ENCODE measurements at regions not wholly inside any gene's neighbourhood (a gene's known extent, or its start where the extent isn't known, plus 50 kb on each side); places are given as distances from the start of the nearest gene placed in this dataset.

DNA sequence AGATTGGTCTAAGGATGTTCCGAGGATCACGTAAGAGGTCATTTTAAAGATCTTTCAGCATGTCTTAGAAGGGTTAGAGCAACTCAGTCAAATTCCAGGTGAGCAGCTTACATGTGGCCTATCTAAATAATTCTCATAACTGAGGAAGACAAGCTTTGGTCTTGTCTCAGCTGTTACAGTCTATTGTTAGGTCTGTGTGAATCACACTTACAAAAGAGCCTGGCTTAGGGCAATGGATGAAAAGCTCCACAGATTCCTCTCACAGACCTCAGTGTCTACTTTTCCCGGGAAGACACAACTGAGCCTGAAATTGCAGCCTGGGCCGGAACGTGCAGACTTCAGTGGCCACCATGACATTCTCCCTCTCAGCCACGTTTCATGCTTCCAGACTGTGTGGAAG lies 173.1 kb downstream of the INHBA start:
- Histone ChIP-seq H3K9me3 (ENCODE audit: control insufficient read depth, low read depth, low read length) (no peaks in the 10 kb centered on the region), H3T11ph (ENCODE audit: low read length) (no peak overlapping the region), H3K27me3 (ENCODE audit: insufficient read depth, low read length) (no peaks in the 10 kb centered on the region), H2BK5ac (ENCODE audit: insufficient read length, low read length) (no peak overlapping the region), H3K79me1 (ENCODE audit: insufficient read depth, low read depth, low read length, poor library complexity, severe bottlenecking) (no peaks in the 10 kb centered on the region), H3K27ac (ENCODE audit: insufficient read length, low read depth, low read length) (no peak overlapping the region), H3K14ac (ENCODE audit: insufficient read depth, low read length) (no peak overlapping the region), H3K18ac (ENCODE audit: insufficient read length, low read depth, low read length) (no peak overlapping the region), H3K79me2 (ENCODE audit: insufficient read depth, low read length) (no peaks in the 10 kb centered on the region), H4K8ac (replicated peaks; ENCODE audit: insufficient read length, low read depth, low read length) (no peak overlapping the region), H3K4me1 (ENCODE audit: insufficient read depth, low read length) (no peaks in the 10 kb centered on the region), H3K9ac (ENCODE audit: extremely low read depth, insufficient read length, low read length) (no peak overlapping the region), H3K4me2 (ENCODE audit: insufficient read depth, insufficient read length, low read length) (no peak overlapping the region), H2BK15ac (ENCODE audit: low read depth, low read length) (no peak overlapping the region), H2AFZ (ENCODE audit: low read length) (no peak overlapping the region), H4K20me1 (ENCODE audit: control insufficient read depth, insufficient read depth, insufficient read length) (no peaks in the 10 kb centered on the region), H3K23ac (ENCODE audit: insufficient read length, low read depth, low read length) (no peak overlapping the region), H2AK5ac (ENCODE audit: insufficient read length, low read length) (no peak overlapping the region), H3K23me2 (ENCODE audit: insufficient read length, low read depth, low read length, poor library complexity, severe bottlenecking) (no peaks in the 10 kb centered on the region), H4K5ac (ENCODE audit: insufficient read length, low read depth, low read length) (no peak overlapping the region), H2BK12ac (ENCODE audit: insufficient read length, low read depth, low read length) (no peak overlapping the region), H3K4ac (ENCODE audit: low read depth, low read length) (no peak overlapping the region), H2BK20ac (ENCODE audit: low read depth, low read length, poor library complexity, severe bottlenecking) (no peak overlapping the region), H4K91ac (ENCODE audit: insufficient read length, low read depth, low read length) (no peak overlapping the region), H3K56ac (ENCODE audit: insufficient read length, low read depth, low read length) (no peak overlapping the region), H2BK120ac (ENCODE audit: low read depth, low read length, poor library complexity, severe bottlenecking) (no peak overlapping the region)
- Mint-ChIP-seq H3K4me3 (no peak overlapping the region), H3K9me3 (peaks cover 7 to 8% of the 10 kb centered on the region in 2 experiments), H3K36me3 (ENCODE audit: insufficient read depth in 1 of 3, low read depth in 3 of 3) (peaks cover 2 to 12% (median 6%) of the 10 kb centered on the region in 3 experiments; a peak in 6 of 7 replicates), H3K27me3 (ENCODE audit: low read depth) (peaks cover 2% of the 10 kb centered on the region; the same call in 1 of the 2 replicates), H3K4me1 (0 out of 4 replicates have a peak, but pooled peaks cover 0 to 2% of the 10 kb centered on the region in 2 experiments), H3K27ac (no peak overlapping the region)
- TF ChIP-seq, protein P1, sequence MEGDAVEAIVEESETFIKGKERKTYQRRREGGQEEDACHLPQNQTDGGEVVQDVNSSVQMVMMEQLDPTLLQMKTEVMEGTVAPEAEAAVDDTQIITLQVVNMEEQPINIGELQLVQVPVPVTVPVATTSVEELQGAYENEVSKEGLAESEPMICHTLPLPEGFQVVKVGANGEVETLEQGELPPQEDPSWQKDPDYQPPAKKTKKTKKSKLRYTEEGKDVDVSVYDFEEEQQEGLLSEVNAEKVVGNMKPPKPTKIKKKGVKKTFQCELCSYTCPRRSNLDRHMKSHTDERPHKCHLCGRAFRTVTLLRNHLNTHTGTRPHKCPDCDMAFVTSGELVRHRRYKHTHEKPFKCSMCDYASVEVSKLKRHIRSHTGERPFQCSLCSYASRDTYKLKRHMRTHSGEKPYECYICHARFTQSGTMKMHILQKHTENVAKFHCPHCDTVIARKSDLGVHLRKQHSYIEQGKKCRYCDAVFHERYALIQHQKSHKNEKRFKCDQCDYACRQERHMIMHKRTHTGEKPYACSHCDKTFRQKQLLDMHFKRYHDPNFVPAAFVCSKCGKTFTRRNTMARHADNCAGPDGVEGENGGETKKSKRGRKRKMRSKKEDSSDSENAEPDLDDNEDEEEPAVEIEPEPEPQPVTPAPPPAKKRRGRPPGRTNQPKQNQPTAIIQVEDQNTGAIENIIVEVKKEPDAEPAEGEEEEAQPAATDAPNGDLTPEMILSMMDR (conservative IDR thresholded peaks at IDR 0.05): no peak
- DNase-seq: no peak
- WGBS (ENCODE audit: extremely low coverage, insufficient read length, low lambda C conversion rate): no CpG with 5 or more reads among the region's 6 CpGs

All from H9 (cell line).